ENCODE measurements at regions not wholly inside any gene's neighbourhood (a gene's known extent, or its start where the extent isn't known, plus 50 kb on each side); places are given as distances from the start of the nearest gene placed in this dataset.
A peak's percentile ranks its signal among the peaks of the same experiment; 100 is the strongest.
"Not testable (repeated sequence)": the region's sequence is repeated elsewhere in the genome, so short reads cannot be mapped to it uniquely, and the experiment has no call there.

- DNase-seq: not testable (repeated sequence)
Measured at GRCh38 chr1:234810726-234811125, 200.7 kb upstream of the IRF2BP2 start.

- DNase-seq: peak; percentile 30
Measured at GRCh38 chr1:234809854-234810245, 199.9 kb upstream of the IRF2BP2 start.

- not testable (repeated sequence) for DNase-seq
Measured at GRCh38 chr1:234808943-234809853, 199.2 kb upstream of the IRF2BP2 start.

- DNase-seq: not testable (repeated sequence)
Measured at GRCh38 chr1:234808459-234808858, 198.5 kb upstream of the IRF2BP2 start.

- DNase-seq: not testable (repeated sequence)
Measured at GRCh38 chr1:234807705-234808104, 197.7 kb upstream of the IRF2BP2 start.

GRCh38 chr1:234802586-234802985, 192.6 kb upstream of the IRF2BP2 start:
- not testable (repeated sequence) for DNase-seq

GRCh38 chr1:234801636-234802035, 191.7 kb upstream of the IRF2BP2 start:
- not testable (repeated sequence) for DNase-seq

GRCh38 chr1:234801147-234801546, 191.2 kb upstream of the IRF2BP2 start:
- DNase-seq: not testable (repeated sequence)

GRCh38 chr1:234800563-234800962, 190.6 kb upstream of the IRF2BP2 start:
- not testable (repeated sequence) for DNase-seq

GRCh38 chr1:234799021-234799689, 189.2 kb upstream of the IRF2BP2 start:
- not testable (repeated sequence) for DNase-seq

GRCh38 chr1:234797216-234797615, 187.2 kb upstream of the IRF2BP2 start:
- DNase-seq: not testable (repeated sequence)

GRCh38 chr1:234796438-234796792, 186.4 kb upstream of the IRF2BP2 start:
- DNase-seq: not testable (repeated sequence)

- DNase-seq: not testable (repeated sequence)
Measured at GRCh38 chr1:234795711-234796437, 185.9 kb upstream of the IRF2BP2 start.

GRCh38 chr1:234795007-234795406, 185.0 kb upstream of the IRF2BP2 start:
- DNase-seq: not testable (repeated sequence)

- DNase-seq: not testable (repeated sequence)
Measured at GRCh38 chr1:234794452-234794851, 184.5 kb upstream of the IRF2BP2 start.

- not testable (repeated sequence) for DNase-seq
Measured at GRCh38 chr1:234793924-234794323, 183.9 kb upstream of the IRF2BP2 start.

- not testable (repeated sequence) for DNase-seq
Measured at GRCh38 chr1:234792221-234792864, 182.4 kb upstream of the IRF2BP2 start.

GRCh38 chr1:234791615-234792014, 181.6 kb upstream of the IRF2BP2 start:
- not testable (repeated sequence) for DNase-seq

GRCh38 chr1:234790333-234790732, 180.4 kb upstream of the IRF2BP2 start:
- not testable (repeated sequence) for DNase-seq

GRCh38 chr1:234787011-234787584, 177.1 kb upstream of the IRF2BP2 start:
- not testable (repeated sequence) for DNase-seq

GRCh38 chr1:234785922-234786321, 175.9 kb upstream of the IRF2BP2 start:
- not testable (repeated sequence) for DNase-seq

GRCh38 chr1:234785471-234785919, 175.5 kb upstream of the IRF2BP2 start:
- not testable (repeated sequence) for DNase-seq
